ENCODE measurements at regions not wholly inside any gene's neighbourhood (a gene's known extent, or its start where the extent isn't known, plus 50 kb on each side); places are given as distances from the start of the nearest gene placed in this dataset.
A peak's percentile ranks its signal among the peaks of the same experiment; 100 is the strongest.

- Histone ChIP-seq H2AFZ (ENCODE audit: low read length) (peak overlapping the region; percentile 45; the same call in 1 of the 2 replicates), H3K36me3 (replicated peaks; ENCODE audit: insufficient read depth, low read length) (no peaks in the 10 kb centered on the region), H3K9me3 (replicated peaks; ENCODE audit: insufficient read depth, low read length) (no peaks in the 10 kb centered on the region), H3K27me3 (replicated peaks; ENCODE audit: insufficient read depth, low read length) (peaks cover 14% of the 10 kb centered on the region), H3F3A (ENCODE audit: insufficient read depth, low read length) (no peaks in the 10 kb centered on the region), H3K4me1 (ENCODE audit: low read length) (0 out of 2 replicates have a peak, but pooled peaks cover 4% of the 10 kb centered on the region), H3K9me2 (replicated peaks; ENCODE audit: insufficient read depth, low read length) (no peaks in the 10 kb centered on the region), H3K4me3 (ENCODE audit: low read length) (no peak overlapping the region), H3K4me2 (ENCODE audit: low read depth, low read length) (no peak overlapping the region), H3K79me2 (ENCODE audit: low read length) (no peaks in the 10 kb centered on the region), H3K9ac (ENCODE audit: low read length) (0 out of 2 replicates have a peak overlapping the region, but pooled peaks have one; percentile 10), H3K27ac (ENCODE audit: low read length) (no peak overlapping the region), H4K20me1 (ENCODE audit: insufficient read depth, low read length) (no peaks in the 10 kb centered on the region)
- peak; percentile 85 for DNase-seq
- TF ChIP-seq EZH2phosphoT487 (IDR thresholded peaks at IDR 0.05; ENCODE audit: low read length): no peak
- TF ChIP-seq EZH2 (optimal IDR thresholded peaks at IDR 0.05; ENCODE audit: low read depth, low read length): no peak
- no peak for TF ChIP-seq CTCF (IDR thresholded peaks at IDR 0.05; ENCODE audit: low read length)
Observed at GRCh38 chr1:8169364-8170058, 143.4 kb upstream of the ERRFI1 start.

DNA sequence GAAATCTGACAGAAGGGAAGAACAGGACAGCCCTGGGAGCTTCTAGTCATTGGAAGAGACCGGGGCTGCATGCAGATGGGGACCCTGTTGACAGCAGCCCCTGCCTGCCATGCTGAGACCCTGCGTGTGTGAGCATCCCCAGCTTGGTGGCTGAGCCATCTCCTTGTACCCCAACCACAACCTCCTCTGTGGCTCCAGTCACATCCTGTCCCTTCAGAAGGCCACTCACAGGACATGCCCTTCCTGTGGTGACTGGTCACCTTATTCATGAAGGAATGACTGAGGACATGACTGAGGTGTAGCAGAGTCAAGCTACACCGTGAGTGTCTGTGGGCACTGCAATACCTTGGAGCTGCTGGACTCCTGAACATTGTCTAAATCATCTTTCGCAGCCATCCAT lies 141.8 kb upstream of the ERRFI1 start:
- Histone ChIP-seq H2AFZ (ENCODE audit: low read length) (no peak overlapping the region), H3K9ac (ENCODE audit: low read length) (no peak overlapping the region), H3K27ac (ENCODE audit: low read length) (no peak overlapping the region), H3K4me3 (ENCODE audit: low read length) (no peak overlapping the region), H3K9me2 (replicated peaks; ENCODE audit: insufficient read depth, low read length) (no peaks in the 10 kb centered on the region), H3K4me1 (ENCODE audit: low read length) (0 out of 2 replicates have a peak, but pooled peaks cover 4% of the 10 kb centered on the region), H3K36me3 (replicated peaks; ENCODE audit: insufficient read depth, low read length) (no peaks in the 10 kb centered on the region), H3K9me3 (replicated peaks; ENCODE audit: insufficient read depth, low read length) (no peaks in the 10 kb centered on the region), H3F3A (ENCODE audit: insufficient read depth, low read length) (no peaks in the 10 kb centered on the region), H3K4me2 (ENCODE audit: low read depth, low read length) (no peak overlapping the region), H3K79me2 (ENCODE audit: low read length) (no peaks in the 10 kb centered on the region), H4K20me1 (ENCODE audit: insufficient read depth, low read length) (no peaks in the 10 kb centered on the region), H3K27me3 (replicated peaks; ENCODE audit: insufficient read depth, low read length) (peaks cover 20% of the 10 kb centered on the region)
- TF ChIP-seq EZH2phosphoT487 (IDR thresholded peaks at IDR 0.05; ENCODE audit: low read length): no peak
- TF ChIP-seq CTCF (IDR thresholded peaks at IDR 0.05; ENCODE audit: low read length): no peak
- TF ChIP-seq EZH2 (optimal IDR thresholded peaks at IDR 0.05; ENCODE audit: low read depth, low read length): no peak
- DNase-seq: no peak

GRCh38 chr1:8166406-8166805 lies 140.3 kb upstream of the ERRFI1 start:
- Histone ChIP-seq H3K9me2 (replicated peaks; ENCODE audit: insufficient read depth, low read length) (no peaks in the 10 kb centered on the region), H4K20me1 (ENCODE audit: insufficient read depth, low read length) (no peaks in the 10 kb centered on the region), H3K79me2 (ENCODE audit: low read length) (no peaks in the 10 kb centered on the region), H3F3A (ENCODE audit: insufficient read depth, low read length) (no peaks in the 10 kb centered on the region), H2AFZ (ENCODE audit: low read length) (no peak overlapping the region), H3K27ac (ENCODE audit: low read length) (no peak overlapping the region), H3K9me3 (replicated peaks; ENCODE audit: insufficient read depth, low read length) (no peaks in the 10 kb centered on the region), H3K9ac (ENCODE audit: low read length) (no peak overlapping the region), H3K36me3 (replicated peaks; ENCODE audit: insufficient read depth, low read length) (no peaks in the 10 kb centered on the region), H3K4me3 (ENCODE audit: low read length) (no peak overlapping the region), H3K27me3 (replicated peaks; ENCODE audit: insufficient read depth, low read length) (peaks cover 14% of the 10 kb centered on the region), H3K4me2 (ENCODE audit: low read depth, low read length) (no peak overlapping the region), H3K4me1 (ENCODE audit: low read length) (0 out of 2 replicates have a peak, but pooled peaks cover 4% of the 10 kb centered on the region)
- TF ChIP-seq EZH2 (optimal IDR thresholded peaks at IDR 0.05; ENCODE audit: low read depth, low read length): no peak
- no peak for TF ChIP-seq CTCF (IDR thresholded peaks at IDR 0.05; ENCODE audit: low read length)
- no peak for TF ChIP-seq EZH2phosphoT487 (IDR thresholded peaks at IDR 0.05; ENCODE audit: low read length)
- DNase-seq: no peak
